Sciatic nerve (tissue), 2 donors: ENCODE measurements at regions not wholly inside any gene's neighbourhood (a gene's known extent, or its start where the extent isn't known, plus 50 kb on each side); places are given as distances from the start of the nearest gene placed in this dataset.
"Not testable (repeated sequence)": the region's sequence is repeated elsewhere in the genome, so short reads cannot be mapped to it uniquely, and the experiment has no call there.

Source experiments
- ATAC-seq: fragments of 200-7000 bp; cut with Tn5 transposase; one replicate; pipeline ENCODE4 v1.9.1; 2020; ENCODE audit warnings: mild to moderate bottlenecking, moderate library complexity
- DNase-seq: peaks from one replicate; pipeline ENCODE4 v3.0.0-alpha.2; 2020; ENCODE audit warnings: low spot score
- intact Hi-C: fragments of 100-400 bp; cut with DNase I; formaldehyde crosslinking; loops from one replicate; pipeline ENCODE4 v1.14.2; 2022
- donor health status: DM: no; HTN: no; CAD: no.
- donor health status: DM: no; HTN: no; CAD: no.

- intact Hi-C loops = no loop called here
- DNase-seq (no peak), ATAC-seq (no peak)
These were observed 118.3 kb downstream of the KLF6 start for GRCh38 chr10:3666525-3667302.

GRCh38 chr10:3665316-3665908, 119.6 kb downstream of the KLF6 start:
- intact Hi-C loops = no loop called here
- no peak for ATAC-seq
- no peak for DNase-seq

GRCh38 chr10:3662775-3663174, 122.2 kb downstream of the KLF6 start:
- no peak for ATAC-seq
- intact Hi-C loops = no loop called here

GRCh38 chr10:3661271-3661670, 123.7 kb downstream of the KLF6 start:
- intact Hi-C loops = no loop called here
- ATAC-seq (no peak), DNase-seq (no peak)

More at GRCh38 chr10:3662775-3663174, 122.2 kb downstream of the KLF6 start:
- no peak for DNase-seq

GRCh38 chr10:3660753-3661152, 124.3 kb downstream of the KLF6 start:
- no peak for ATAC-seq
- DNase-seq = no peak
- intact Hi-C loops = no loop called here

- no peak for ATAC-seq
- intact Hi-C loops = no loop called here
These were observed 125.6 kb downstream of the KLF6 start for GRCh38 chr10:3659203-3659917.

GRCh38 chr10:3658766-3659165, 126.2 kb downstream of the KLF6 start:
- DNase-seq (no peak), ATAC-seq (no peak)
- intact Hi-C loops = no loop called here

More at GRCh38 chr10:3659203-3659917, 125.6 kb downstream of the KLF6 start:
- DNase-seq = no peak

- ATAC-seq (no peak), DNase-seq (no peak)
- intact Hi-C loops = no loop called here
These were observed 128.8 kb downstream of the KLF6 start for GRCh38 chr10:3656214-3656613.

GRCh38 chr10:3655528-3655927, 129.5 kb downstream of the KLF6 start:
- intact Hi-C loops = no loop called here
- no peak for DNase-seq
- ATAC-seq = no peak

GRCh38 chr10:3654980-3655379, 130.0 kb downstream of the KLF6 start:
- DNase-seq (no peak), ATAC-seq (no peak)
- intact Hi-C loops = no loop called here

- DNase-seq = no peak
- no peak for ATAC-seq
- intact Hi-C loops = no loop called here
These were observed 130.5 kb downstream of the KLF6 start for GRCh38 chr10:3654496-3654895.

GRCh38 chr10:3653303-3653702, 131.7 kb downstream of the KLF6 start:
- DNase-seq, ATAC-seq, intact Hi-C loops: not testable (repeated sequence)

GRCh38 chr10:3652886-3653285, 132.1 kb downstream of the KLF6 start:
- intact Hi-C loops = no loop called here
- DNase-seq (no peak), ATAC-seq (peak; percentile 71)

GRCh38 chr10:3651969-3652653, 132.9 kb downstream of the KLF6 start:
- DNase-seq (no peak), ATAC-seq (no peak)
- intact Hi-C loops = no loop called here

- ATAC-seq (peak; percentile 30), DNase-seq (no peak)
- intact Hi-C loops = no loop called here
These were observed 136.4 kb downstream of the KLF6 start for GRCh38 chr10:3648576-3648975.

GRCh38 chr10:3648170-3648569, 136.8 kb downstream of the KLF6 start:
- intact Hi-C loops = no loop called here
- DNase-seq (no peak), ATAC-seq (no peak)

- intact Hi-C loops = no loop called here
- ATAC-seq (no peak), DNase-seq (no peak)
These were observed 137.9 kb downstream of the KLF6 start for GRCh38 chr10:3647074-3647473.

- ATAC-seq = no peak
- DNase-seq = no peak
- intact Hi-C loops = no loop called here
These were observed 139.6 kb downstream of the KLF6 start for GRCh38 chr10:3645406-3645805.

GRCh38 chr10:3640816-3641215, 144.2 kb downstream of the KLF6 start:
- intact Hi-C loops = no loop called here
- DNase-seq (no peak), ATAC-seq (no peak)

- ATAC-seq = no peak
- intact Hi-C loops = no loop called here
- DNase-seq = no peak
These were observed 145.5 kb downstream of the KLF6 start for GRCh38 chr10:3639546-3639945.
